HepG2 (cell line): ENCODE measurements at regions not wholly inside any gene's neighbourhood (a gene's known extent, or its start where the extent isn't known, plus 50 kb on each side); places are given as distances from the start of the nearest gene placed in this dataset.

Source experiments
- ETV6 ChIP-seq: sonication (generic); formaldehyde crosslinking; conservative IDR thresholded peaks from 2 replicates; pipeline ENCODE4 v1.4.0; 2020; ENCODE audit warnings: missing genetic modification reagents
- GTF3A ChIP-seq: sonication (generic); formaldehyde crosslinking; conservative IDR thresholded peaks from 2 replicates; pipeline ENCODE4 v1.4.0; 2020; ENCODE audit warnings: mild to moderate bottlenecking, missing genetic modification reagents
- JUN ChIP-seq: sonication (generic); formaldehyde crosslinking; IDR thresholded peaks from 2 replicates; pipeline ENCODE4 v1.4.0; 2020; ENCODE audit warnings: mild to moderate bottlenecking, missing genetic modification reagents
- PPARG ChIP-seq: conservative IDR thresholded peaks from 2 replicates; pipeline ENCODE4 v1.6.1; 2016; ENCODE audit warnings: missing biosample characterization, missing genetic modification reagents
- PTBP1 ChIP-seq: fragments of 200-400 bp; formaldehyde crosslinking; IDR thresholded peaks from 2 replicates; pipeline ENCODE4 v1.6.1; 2018; ENCODE audit warnings: low read length, low read depth; ENCODE audit not compliant: poor library complexity, severe bottlenecking
- SMYD3 ChIP-seq: sonication (generic); formaldehyde crosslinking; IDR thresholded peaks from 2 replicates; pipeline ENCODE4 v1.8.1; 2023; ENCODE audit warnings: mild to moderate bottlenecking, missing genetic modification reagents
- STAG1 ChIP-seq: sonication (generic); formaldehyde crosslinking; IDR thresholded peaks from 2 replicates; pipeline ENCODE4 v1.4.0; 2020; ENCODE audit warnings: missing genetic modification reagents
- ZNF317 ChIP-seq: sonication (generic); formaldehyde crosslinking; IDR thresholded peaks from 2 replicates; pipeline ENCODE4 v1.5.0; 2020; ENCODE audit warnings: mild to moderate bottlenecking, missing genetic modification reagents
- ZNF790 ChIP-seq: sonication (generic); formaldehyde crosslinking; IDR thresholded peaks from 2 replicates; pipeline ENCODE4 v1.8.0; 2022; ENCODE audit warnings: missing genetic modification reagents, mild to moderate bottlenecking, borderline replicate concordance
- ZSCAN31 ChIP-seq: sonication (generic); formaldehyde crosslinking; IDR thresholded peaks from 2 replicates; pipeline ENCODE4 v1.5.0; 2020; ENCODE audit warnings: low read depth, mild to moderate bottlenecking, missing genetic modification reagents
- TF ChIP-seq, protein P1 (sequence below): sonication (generic); formaldehyde crosslinking; IDR thresholded peaks from 2 replicates; pipeline ENCODE4 v1.5.0; 2020; ENCODE audit warnings: mild to moderate bottlenecking, missing genetic modification reagents, borderline replicate concordance
- TF ChIP-seq, protein P2 (sequence below): sonication (generic); formaldehyde crosslinking; IDR thresholded peaks from 2 replicates; pipeline ENCODE4 v1.4.0; 2020; ENCODE audit warnings: missing genetic modification reagents
- TF ChIP-seq, protein P3 (sequence below): sonication (generic); formaldehyde crosslinking; conservative IDR thresholded peaks from 2 replicates; pipeline ENCODE4 v1.8.1; 2023; ENCODE audit warnings: missing genetic modification reagents
- TF ChIP-seq, protein P4 (sequence below): sonication (generic); formaldehyde crosslinking; IDR thresholded peaks from 2 replicates; pipeline ENCODE4 v1.4.0; 2020; ENCODE audit warnings: low read depth, mild to moderate bottlenecking, missing genetic modification reagents
- TF ChIP-seq, protein P5 (sequence below): sonication (generic); formaldehyde crosslinking; IDR thresholded peaks from 2 replicates; pipeline ENCODE4 v1.4.0; 2020; ENCODE audit warnings: mild to moderate bottlenecking, missing genetic modification reagents

DNA sequence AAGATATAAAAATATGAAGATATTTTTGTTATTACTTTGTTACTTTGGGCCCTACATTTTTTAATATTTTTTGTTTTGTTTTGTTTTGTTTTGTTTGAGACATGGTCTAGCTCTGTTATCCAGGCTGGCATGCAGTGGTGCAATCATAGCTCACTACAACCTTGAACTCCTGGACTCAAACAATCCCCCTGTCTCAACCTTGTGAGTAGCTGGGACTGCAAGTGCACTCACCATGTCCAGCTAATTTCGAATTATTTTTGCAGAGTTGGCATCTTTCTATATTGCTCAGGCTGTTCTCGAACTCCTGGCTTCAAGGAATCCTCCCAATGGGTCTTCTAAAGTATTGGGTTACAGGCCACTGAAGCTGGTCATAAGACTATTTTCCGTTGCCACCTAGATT, 603.6 kb upstream of the PIK3C3 start (continued):
- TF ChIP-seq, protein P1, sequence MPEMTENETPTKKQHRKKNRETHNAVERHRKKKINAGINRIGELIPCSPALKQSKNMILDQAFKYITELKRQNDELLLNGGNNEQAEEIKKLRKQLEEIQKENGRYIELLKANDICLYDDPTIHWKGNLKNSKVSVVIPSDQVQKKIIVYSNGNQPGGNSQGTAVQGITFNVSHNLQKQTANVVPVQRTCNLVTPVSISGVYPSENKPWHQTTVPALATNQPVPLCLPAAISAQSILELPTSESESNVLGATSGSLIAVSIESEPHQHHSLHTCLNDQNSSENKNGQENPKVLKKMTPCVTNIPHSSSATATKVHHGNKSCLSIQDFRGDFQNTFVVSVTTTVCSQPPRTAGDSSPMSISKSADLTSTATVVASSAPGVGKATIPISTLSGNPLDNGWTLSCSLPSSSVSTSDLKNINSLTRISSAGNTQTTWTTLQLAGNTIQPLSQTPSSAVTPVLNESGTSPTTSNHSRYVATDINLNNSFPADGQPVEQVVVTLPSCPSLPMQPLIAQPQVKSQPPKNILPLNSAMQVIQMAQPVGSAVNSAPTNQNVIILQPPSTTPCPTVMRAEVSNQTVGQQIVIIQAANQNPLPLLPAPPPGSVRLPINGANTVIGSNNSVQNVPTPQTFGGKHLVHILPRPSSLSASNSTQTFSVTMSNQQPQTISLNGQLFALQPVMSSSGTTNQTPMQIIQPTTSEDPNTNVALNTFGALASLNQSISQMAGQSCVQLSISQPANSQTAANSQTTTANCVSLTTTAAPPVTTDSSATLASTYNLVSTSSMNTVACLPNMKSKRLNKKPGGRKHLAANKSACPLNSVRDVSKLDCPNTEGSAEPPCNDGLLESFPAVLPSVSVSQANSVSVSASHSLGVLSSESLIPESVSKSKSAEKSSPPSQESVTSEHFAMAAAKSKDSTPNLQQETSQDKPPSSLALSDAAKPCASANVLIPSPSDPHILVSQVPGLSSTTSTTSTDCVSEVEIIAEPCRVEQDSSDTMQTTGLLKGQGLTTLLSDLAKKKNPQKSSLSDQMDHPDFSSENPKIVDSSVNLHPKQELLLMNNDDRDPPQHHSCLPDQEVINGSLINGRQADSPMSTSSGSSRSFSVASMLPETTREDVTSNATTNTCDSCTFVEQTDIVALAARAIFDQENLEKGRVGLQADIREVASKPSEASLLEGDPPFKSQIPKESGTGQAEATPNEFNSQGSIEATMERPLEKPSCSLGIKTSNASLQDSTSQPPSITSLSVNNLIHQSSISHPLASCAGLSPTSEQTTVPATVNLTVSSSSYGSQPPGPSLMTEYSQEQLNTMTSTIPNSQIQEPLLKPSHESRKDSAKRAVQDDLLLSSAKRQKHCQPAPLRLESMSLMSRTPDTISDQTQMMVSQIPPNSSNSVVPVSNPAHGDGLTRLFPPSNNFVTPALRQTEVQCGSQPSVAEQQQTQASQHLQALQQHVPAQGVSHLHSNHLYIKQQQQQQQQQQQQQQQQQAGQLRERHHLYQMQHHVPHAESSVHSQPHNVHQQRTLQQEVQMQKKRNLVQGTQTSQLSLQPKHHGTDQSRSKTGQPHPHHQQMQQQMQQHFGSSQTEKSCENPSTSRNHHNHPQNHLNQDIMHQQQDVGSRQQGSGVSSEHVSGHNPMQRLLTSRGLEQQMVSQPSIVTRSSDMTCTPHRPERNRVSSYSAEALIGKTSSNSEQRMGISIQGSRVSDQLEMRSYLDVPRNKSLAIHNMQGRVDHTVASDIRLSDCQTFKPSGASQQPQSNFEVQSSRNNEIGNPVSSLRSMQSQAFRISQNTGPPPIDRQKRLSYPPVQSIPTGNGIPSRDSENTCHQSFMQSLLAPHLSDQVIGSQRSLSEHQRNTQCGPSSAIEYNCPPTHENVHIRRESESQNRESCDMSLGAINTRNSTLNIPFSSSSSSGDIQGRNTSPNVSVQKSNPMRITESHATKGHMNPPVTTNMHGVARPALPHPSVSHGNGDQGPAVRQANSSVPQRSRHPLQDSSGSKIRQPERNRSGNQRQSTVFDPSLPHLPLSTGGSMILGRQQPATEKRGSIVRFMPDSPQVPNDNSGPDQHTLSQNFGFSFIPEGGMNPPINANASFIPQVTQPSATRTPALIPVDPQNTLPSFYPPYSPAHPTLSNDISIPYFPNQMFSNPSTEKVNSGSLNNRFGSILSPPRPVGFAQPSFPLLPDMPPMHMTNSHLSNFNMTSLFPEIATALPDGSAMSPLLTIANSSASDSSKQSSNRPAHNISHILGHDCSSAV (CRISPR knock-in tag): no peak
- TF ChIP-seq, protein P2, sequence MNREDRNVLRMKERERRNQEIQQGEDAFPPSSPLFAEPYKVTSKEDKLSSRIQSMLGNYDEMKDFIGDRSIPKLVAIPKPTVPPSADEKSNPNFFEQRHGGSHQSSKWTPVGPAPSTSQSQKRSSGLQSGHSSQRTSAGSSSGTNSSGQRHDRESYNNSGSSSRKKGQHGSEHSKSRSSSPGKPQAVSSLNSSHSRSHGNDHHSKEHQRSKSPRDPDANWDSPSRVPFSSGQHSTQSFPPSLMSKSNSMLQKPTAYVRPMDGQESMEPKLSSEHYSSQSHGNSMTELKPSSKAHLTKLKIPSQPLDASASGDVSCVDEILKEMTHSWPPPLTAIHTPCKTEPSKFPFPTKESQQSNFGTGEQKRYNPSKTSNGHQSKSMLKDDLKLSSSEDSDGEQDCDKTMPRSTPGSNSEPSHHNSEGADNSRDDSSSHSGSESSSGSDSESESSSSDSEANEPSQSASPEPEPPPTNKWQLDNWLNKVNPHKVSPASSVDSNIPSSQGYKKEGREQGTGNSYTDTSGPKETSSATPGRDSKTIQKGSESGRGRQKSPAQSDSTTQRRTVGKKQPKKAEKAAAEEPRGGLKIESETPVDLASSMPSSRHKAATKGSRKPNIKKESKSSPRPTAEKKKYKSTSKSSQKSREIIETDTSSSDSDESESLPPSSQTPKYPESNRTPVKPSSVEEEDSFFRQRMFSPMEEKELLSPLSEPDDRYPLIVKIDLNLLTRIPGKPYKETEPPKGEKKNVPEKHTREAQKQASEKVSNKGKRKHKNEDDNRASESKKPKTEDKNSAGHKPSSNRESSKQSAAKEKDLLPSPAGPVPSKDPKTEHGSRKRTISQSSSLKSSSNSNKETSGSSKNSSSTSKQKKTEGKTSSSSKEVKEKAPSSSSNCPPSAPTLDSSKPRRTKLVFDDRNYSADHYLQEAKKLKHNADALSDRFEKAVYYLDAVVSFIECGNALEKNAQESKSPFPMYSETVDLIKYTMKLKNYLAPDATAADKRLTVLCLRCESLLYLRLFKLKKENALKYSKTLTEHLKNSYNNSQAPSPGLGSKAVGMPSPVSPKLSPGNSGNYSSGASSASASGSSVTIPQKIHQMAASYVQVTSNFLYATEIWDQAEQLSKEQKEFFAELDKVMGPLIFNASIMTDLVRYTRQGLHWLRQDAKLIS (CRISPR knock-in tag): no peak
- TF ChIP-seq, protein P3, sequence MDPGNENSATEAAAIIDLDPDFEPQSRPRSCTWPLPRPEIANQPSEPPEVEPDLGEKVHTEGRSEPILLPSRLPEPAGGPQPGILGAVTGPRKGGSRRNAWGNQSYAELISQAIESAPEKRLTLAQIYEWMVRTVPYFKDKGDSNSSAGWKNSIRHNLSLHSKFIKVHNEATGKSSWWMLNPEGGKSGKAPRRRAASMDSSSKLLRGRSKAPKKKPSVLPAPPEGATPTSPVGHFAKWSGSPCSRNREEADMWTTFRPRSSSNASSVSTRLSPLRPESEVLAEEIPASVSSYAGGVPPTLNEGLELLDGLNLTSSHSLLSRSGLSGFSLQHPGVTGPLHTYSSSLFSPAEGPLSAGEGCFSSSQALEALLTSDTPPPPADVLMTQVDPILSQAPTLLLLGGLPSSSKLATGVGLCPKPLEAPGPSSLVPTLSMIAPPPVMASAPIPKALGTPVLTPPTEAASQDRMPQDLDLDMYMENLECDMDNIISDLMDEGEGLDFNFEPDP: no peak
- TF ChIP-seq ZSCAN31 (CRISPR knock-in tag): no peak
- TF ChIP-seq JUN (CRISPR knock-in tag): no peak
- TF ChIP-seq, protein P4, sequence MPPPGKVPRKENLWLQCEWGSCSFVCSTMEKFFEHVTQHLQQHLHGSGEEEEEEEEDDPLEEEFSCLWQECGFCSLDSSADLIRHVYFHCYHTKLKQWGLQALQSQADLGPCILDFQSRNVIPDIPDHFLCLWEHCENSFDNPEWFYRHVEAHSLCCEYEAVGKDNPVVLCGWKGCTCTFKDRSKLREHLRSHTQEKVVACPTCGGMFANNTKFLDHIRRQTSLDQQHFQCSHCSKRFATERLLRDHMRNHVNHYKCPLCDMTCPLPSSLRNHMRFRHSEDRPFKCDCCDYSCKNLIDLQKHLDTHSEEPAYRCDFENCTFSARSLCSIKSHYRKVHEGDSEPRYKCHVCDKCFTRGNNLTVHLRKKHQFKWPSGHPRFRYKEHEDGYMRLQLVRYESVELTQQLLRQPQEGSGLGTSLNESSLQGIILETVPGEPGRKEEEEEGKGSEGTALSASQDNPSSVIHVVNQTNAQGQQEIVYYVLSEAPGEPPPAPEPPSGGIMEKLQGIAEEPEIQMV: no peak
- TF ChIP-seq STAG1 (CRISPR knock-in tag): no peak
- no peak for TF ChIP-seq PTBP1
- no peak for TF ChIP-seq GTF3A (CRISPR knock-in tag)
- no peak for TF ChIP-seq PPARG
- TF ChIP-seq, protein P5, sequence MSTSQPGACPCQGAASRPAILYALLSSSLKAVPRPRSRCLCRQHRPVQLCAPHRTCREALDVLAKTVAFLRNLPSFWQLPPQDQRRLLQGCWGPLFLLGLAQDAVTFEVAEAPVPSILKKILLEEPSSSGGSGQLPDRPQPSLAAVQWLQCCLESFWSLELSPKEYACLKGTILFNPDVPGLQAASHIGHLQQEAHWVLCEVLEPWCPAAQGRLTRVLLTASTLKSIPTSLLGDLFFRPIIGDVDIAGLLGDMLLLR (CRISPR knock-in tag): no peak
- TF ChIP-seq SMYD3 (CRISPR knock-in tag): no peak
- no peak for TF ChIP-seq ZNF790 (CRISPR knock-in tag)
- no peak for TF ChIP-seq ETV6 (CRISPR knock-in tag)
- no peak for TF ChIP-seq ZNF317 (CRISPR knock-in tag)
